Breast epithelium (tissue), 3 donors: ENCODE measurements at regions not wholly inside any gene's neighbourhood (a gene's known extent, or its start where the extent isn't known, plus 50 kb on each side); places are given as distances from the start of the nearest gene placed in this dataset.
"Not testable (repeated sequence)": the region's sequence is repeated elsewhere in the genome, so short reads cannot be mapped to it uniquely, and the experiment has no call there.

Experiments
- CTCF ChIP-seq, 3 donors: fragments of 450-650 bp; IDR thresholded peaks; one replicate each; pipeline ENCODE4 v1.5.1; 2016 to 2017; ENCODE audit warnings: antibody characterized with exemption in 3 of 3, mild to moderate bottlenecking in 3 of 3, moderate library complexity in 3 of 3
- POLR2AphosphoS5 ChIP-seq, 3 donors: sonication (generic); formaldehyde crosslinking; IDR thresholded peaks; one replicate each; pipeline ENCODE4 v1.6.1; 2017; ENCODE audit warnings: antibody characterized with exemption in 3 of 3

GRCh38 chr2:91527056-91527455 lies 2835.6 kb downstream of the RPIA start:
- TF ChIP-seq CTCF, POLR2AphosphoS5 (IDR thresholded peaks at IDR 0.05): not testable (repeated sequence)
